ENCODE measurements at regions not wholly inside any gene's neighbourhood (a gene's known extent, or its start where the extent isn't known, plus 50 kb on each side); places are given as distances from the start of the nearest gene placed in this dataset.

DNA sequence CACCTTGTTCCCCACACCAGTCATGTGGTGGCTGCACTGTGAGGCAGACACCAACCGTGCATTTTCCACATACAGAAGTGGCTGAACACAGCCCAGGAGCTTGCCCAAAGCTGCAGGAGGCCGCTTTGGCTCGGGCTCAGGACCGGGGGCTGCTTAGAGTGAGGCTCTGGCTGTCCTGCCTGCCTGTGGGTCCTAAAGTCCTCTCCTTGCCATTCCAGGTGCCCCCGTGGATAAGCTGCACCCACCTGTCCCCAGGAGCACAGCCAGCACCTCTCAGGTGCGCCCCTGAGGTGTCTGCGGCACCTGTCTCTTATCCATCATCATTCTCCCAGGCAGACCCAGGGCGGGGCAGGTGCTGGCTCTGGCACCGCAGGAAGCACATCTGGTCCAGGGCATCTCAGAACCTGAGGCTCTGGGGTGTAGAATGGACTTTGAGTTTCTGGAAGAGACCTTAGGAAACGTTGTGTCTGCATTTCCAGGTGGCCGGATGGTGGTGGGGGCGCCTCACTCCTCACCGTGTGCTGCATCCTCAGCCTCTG lies 180.5 kb upstream of the ZNF469 start:
- no peak for TF ChIP-seq ESRRG (CRISPR knock-in tag; IDR thresholded peaks at IDR 0.05)
- no peak for TF ChIP-seq PPARA (CRISPR knock-in tag; IDR thresholded peaks at IDR 0.05; ENCODE audit: borderline replicate concordance)
- no peak for TF ChIP-seq ZNF8 (CRISPR knock-in tag; IDR thresholded peaks at IDR 0.05)
- TF ChIP-seq ZNF70 (CRISPR knock-in tag; IDR thresholded peaks at IDR 0.05): no peak
- no peak for TF ChIP-seq TSHZ2 (CRISPR knock-in tag; IDR thresholded peaks at IDR 0.05)
- no peak for TF ChIP-seq SNAI2 (CRISPR knock-in tag; IDR thresholded peaks at IDR 0.05)
- no peak for TF ChIP-seq ZFP30 (CRISPR knock-in tag; IDR thresholded peaks at IDR 0.05)
- TF ChIP-seq ZNF565 (CRISPR knock-in tag; conservative IDR thresholded peaks at IDR 0.05; ENCODE audit: low read depth): no peak
- TF ChIP-seq PATZ1 (CRISPR knock-in tag; IDR thresholded peaks at IDR 0.05; ENCODE audit: borderline replicate concordance): no peak
- no peak for TF ChIP-seq ISL1 (CRISPR knock-in tag; IDR thresholded peaks at IDR 0.05)
- no peak for TF ChIP-seq POU6F1 (CRISPR knock-in tag; IDR thresholded peaks at IDR 0.05; ENCODE audit: borderline replicate concordance, low read depth)
- no peak for TF ChIP-seq ARNTL (CRISPR knock-in tag; IDR thresholded peaks at IDR 0.05; ENCODE audit: borderline replicate concordance, low read depth)
- no peak for TF ChIP-seq ZFP3 (CRISPR knock-in tag; IDR thresholded peaks at IDR 0.05)
